ACC112 (cell line): ENCODE measurements at regions not wholly inside any gene's neighbourhood (a gene's known extent, or its start where the extent isn't known, plus 50 kb on each side); places are given as distances from the start of the nearest gene placed in this dataset.

Experiments
- H2AFZ ChIP-seq: fragments of 200-600 bp; sonication (generic); one replicate; pipeline ENCODE4 v1.6.0; 2017; ENCODE audit warnings: antibody characterized with exemption, low read length; ENCODE audit not compliant: unreplicated experiment
- H3K27ac ChIP-seq: fragments of 200-600 bp; sonication (generic); 2 replicates; pipeline ENCODE4 v1.5.1; 2014; ENCODE audit warnings: low read depth, mild to moderate bottlenecking, antibody characterized with exemption, low read length, moderate library complexity
- H3K27me3 ChIP-seq: fragments of 200-600 bp; sonication (generic); 2 replicates; pipeline ENCODE4 v1.6.1; 2014; ENCODE audit warnings: mild to moderate bottlenecking, antibody characterized with exemption, low read length, moderate library complexity, mixed read lengths; ENCODE audit not compliant: insufficient read depth
- H3K36me3 ChIP-seq: fragments of 200-600 bp; sonication (generic); 2 replicates; pipeline ENCODE4 v1.6.1; 2016; ENCODE audit warnings: mild to moderate bottlenecking, antibody characterized with exemption, low read length, moderate library complexity, mixed read lengths; ENCODE audit not compliant: insufficient read depth
- H3K4me1 ChIP-seq: fragments of 200-600 bp; sonication (generic); one replicate; pipeline ENCODE4 v1.6.1; 2016; ENCODE audit warnings: low read length, mixed read lengths; ENCODE audit not compliant: insufficient read depth, unreplicated experiment, control insufficient read depth
- H3K4me3 ChIP-seq: fragments of 200-600 bp; sonication (generic); 2 replicates; pipeline ENCODE4 v1.5.1; 2014; ENCODE audit warnings: mild to moderate bottlenecking, low read depth, low read length
- H3K79me2 ChIP-seq: fragments of 200-600 bp; sonication (generic); one replicate; pipeline ENCODE4 v1.6.0; 2016; ENCODE audit warnings: low read length; ENCODE audit not compliant: control insufficient read depth, unreplicated experiment, insufficient read depth

GRCh38 chr3:124597273-124597672 lies 133.0 kb upstream of the UMPS start:
- peaks cover 19% of the 10 kb centered on the region; the same call in 1 of the 2 replicates for H3K27me3 ChIP-seq
- H3K79me2 ChIP-seq = no peaks in the 10 kb centered on the region
- H3K27ac ChIP-seq = no peak overlapping the region
- no peaks in the 10 kb centered on the region for H3K36me3 ChIP-seq
- H2AFZ ChIP-seq = no peak overlapping the region
- H3K4me3 ChIP-seq = no peak overlapping the region
- peaks cover 21% of the 10 kb centered on the region for H3K4me1 ChIP-seq

GRCh38 chr3:124597979-124598378 lies 132.3 kb upstream of the UMPS start:
- no peaks in the 10 kb centered on the region for H3K36me3 ChIP-seq
- H3K27me3 ChIP-seq = peaks cover 16% of the 10 kb centered on the region; the same call in 1 of the 2 replicates
- no peak overlapping the region for H2AFZ ChIP-seq
- H3K4me1 ChIP-seq = peaks cover 21% of the 10 kb centered on the region
- no peak overlapping the region for H3K27ac ChIP-seq
- H3K4me3 ChIP-seq = no peak overlapping the region
- H3K79me2 ChIP-seq = no peaks in the 10 kb centered on the region

- Histone ChIP-seq H2AFZ (no peak overlapping the region), H3K36me3 (no peaks in the 10 kb centered on the region), H3K4me3 (no peak overlapping the region), H3K4me1 (peaks cover 21% of the 10 kb centered on the region), H3K27me3 (peaks cover 8% of the 10 kb centered on the region; the same call in 1 of the 2 replicates), H3K27ac (no peak overlapping the region), H3K79me2 (no peaks in the 10 kb centered on the region)
Measured at GRCh38 chr3:124599147-124599765, 131.0 kb upstream of the UMPS start.

GRCh38 chr3:124599779-124600693 lies 130.2 kb upstream of the UMPS start:
- Histone ChIP-seq H2AFZ (no peak overlapping the region), H3K27ac (no peak overlapping the region), H3K4me1 (peaks cover 21% of the 10 kb centered on the region), H3K79me2 (no peaks in the 10 kb centered on the region), H3K36me3 (no peaks in the 10 kb centered on the region), H3K27me3 (peaks cover 7% of the 10 kb centered on the region; the same call in 1 of the 2 replicates), H3K4me3 (no peak overlapping the region)

GRCh38 chr3:124600765-124601164 lies 129.5 kb upstream of the UMPS start:
- Histone ChIP-seq H3K27me3 (no peaks in the 10 kb centered on the region), H3K79me2 (no peaks in the 10 kb centered on the region), H3K4me1 (peaks cover 23% of the 10 kb centered on the region), H3K4me3 (no peak overlapping the region), H3K27ac (no peak overlapping the region), H2AFZ (no peak overlapping the region), H3K36me3 (no peaks in the 10 kb centered on the region)

GRCh38 chr3:124601190-124601589 lies 129.1 kb upstream of the UMPS start:
- H2AFZ ChIP-seq = no peak overlapping the region
- no peak overlapping the region for H3K4me3 ChIP-seq
- no peak overlapping the region for H3K27ac ChIP-seq
- peaks cover 27% of the 10 kb centered on the region for H3K4me1 ChIP-seq
- H3K79me2 ChIP-seq = no peaks in the 10 kb centered on the region
- no peaks in the 10 kb centered on the region for H3K27me3 ChIP-seq
- no peaks in the 10 kb centered on the region for H3K36me3 ChIP-seq

- Histone ChIP-seq H3K36me3 (no peaks in the 10 kb centered on the region), H3K27ac (no peak overlapping the region), H3K4me3 (no peak overlapping the region), H3K79me2 (no peaks in the 10 kb centered on the region), H2AFZ (no peak overlapping the region), H3K27me3 (no peaks in the 10 kb centered on the region), H3K4me1 (peaks cover 42% of the 10 kb centered on the region)
Measured at GRCh38 chr3:124602980-124603627, 127.1 kb upstream of the UMPS start.

GRCh38 chr3:124605781-124606579 lies 124.3 kb upstream of the UMPS start:
- H3K27ac ChIP-seq = no peak overlapping the region
- H3K4me3 ChIP-seq = no peak overlapping the region
- no peaks in the 10 kb centered on the region for H3K27me3 ChIP-seq
- H3K36me3 ChIP-seq = no peaks in the 10 kb centered on the region
- H2AFZ ChIP-seq = no peak overlapping the region
- H3K79me2 ChIP-seq = no peaks in the 10 kb centered on the region
- peaks cover 26% of the 10 kb centered on the region for H3K4me1 ChIP-seq

GRCh38 chr3:124607163-124607562 lies 123.1 kb upstream of the UMPS start:
- no peaks in the 10 kb centered on the region for H3K27me3 ChIP-seq
- H3K79me2 ChIP-seq = no peaks in the 10 kb centered on the region
- H3K27ac ChIP-seq = 0 out of 2 replicates have a peak overlapping the region, but pooled peaks have one; percentile 4
- H2AFZ ChIP-seq = no peak overlapping the region
- H3K4me3 ChIP-seq = no peak overlapping the region
- H3K4me1 ChIP-seq = peaks cover 21% of the 10 kb centered on the region
- H3K36me3 ChIP-seq = no peaks in the 10 kb centered on the region

- Histone ChIP-seq H3K27ac (no peak overlapping the region), H3K27me3 (no peaks in the 10 kb centered on the region), H3K4me1 (peaks cover 21% of the 10 kb centered on the region), H3K4me3 (no peak overlapping the region), H3K36me3 (no peaks in the 10 kb centered on the region), H3K79me2 (no peaks in the 10 kb centered on the region), H2AFZ (no peak overlapping the region)
Measured at GRCh38 chr3:124609402-124609801, 120.8 kb upstream of the UMPS start.
